Upper lobe of left lung (tissue), 4 donors: ENCODE measurements at regions not wholly inside any gene's neighbourhood (a gene's known extent, or its start where the extent isn't known, plus 50 kb on each side); places are given as distances from the start of the nearest gene placed in this dataset.

ENCODE experiments used
- POLR2AphosphoS5 ChIP-seq, 2 donors: sonication (generic); formaldehyde crosslinking; IDR thresholded peaks; one replicate each; pipeline ENCODE4 v1.5.1; 2017; ENCODE audit warnings: antibody characterized with exemption in 2 of 2
- TF ChIP-seq, protein P1 (sequence below), 6 experiments: fragments of 450-650 bp in 4 of 6; fragments of 200-600 bp in 2 of 6; sonication (generic) in 2 of 6; IDR thresholded peaks; one replicate each; pipeline ENCODE4 v1.5.1; 2016 to 2019; ENCODE audit warnings: antibody characterized with exemption in 6 of 6

DNA sequence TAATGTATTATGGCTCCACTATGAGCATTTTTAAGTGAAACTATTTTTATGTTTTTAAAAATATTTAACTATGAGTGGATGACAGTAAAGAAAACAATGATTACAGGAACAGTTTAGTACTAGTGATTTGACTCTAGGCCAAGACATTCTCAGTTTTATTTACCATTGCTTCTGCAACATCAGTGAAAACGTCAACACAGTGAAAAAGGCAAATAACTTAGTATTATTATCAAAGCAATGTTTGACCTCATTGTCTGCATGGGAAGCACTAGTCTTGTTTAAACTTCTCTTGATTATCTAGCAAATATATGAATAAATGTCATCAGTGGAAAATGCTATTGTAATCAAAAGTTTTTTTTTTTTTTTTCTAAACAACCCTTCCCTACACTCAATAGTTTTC, 165.0 kb downstream of the HTR1B start:
- TF ChIP-seq, protein P1, sequence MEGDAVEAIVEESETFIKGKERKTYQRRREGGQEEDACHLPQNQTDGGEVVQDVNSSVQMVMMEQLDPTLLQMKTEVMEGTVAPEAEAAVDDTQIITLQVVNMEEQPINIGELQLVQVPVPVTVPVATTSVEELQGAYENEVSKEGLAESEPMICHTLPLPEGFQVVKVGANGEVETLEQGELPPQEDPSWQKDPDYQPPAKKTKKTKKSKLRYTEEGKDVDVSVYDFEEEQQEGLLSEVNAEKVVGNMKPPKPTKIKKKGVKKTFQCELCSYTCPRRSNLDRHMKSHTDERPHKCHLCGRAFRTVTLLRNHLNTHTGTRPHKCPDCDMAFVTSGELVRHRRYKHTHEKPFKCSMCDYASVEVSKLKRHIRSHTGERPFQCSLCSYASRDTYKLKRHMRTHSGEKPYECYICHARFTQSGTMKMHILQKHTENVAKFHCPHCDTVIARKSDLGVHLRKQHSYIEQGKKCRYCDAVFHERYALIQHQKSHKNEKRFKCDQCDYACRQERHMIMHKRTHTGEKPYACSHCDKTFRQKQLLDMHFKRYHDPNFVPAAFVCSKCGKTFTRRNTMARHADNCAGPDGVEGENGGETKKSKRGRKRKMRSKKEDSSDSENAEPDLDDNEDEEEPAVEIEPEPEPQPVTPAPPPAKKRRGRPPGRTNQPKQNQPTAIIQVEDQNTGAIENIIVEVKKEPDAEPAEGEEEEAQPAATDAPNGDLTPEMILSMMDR (IDR thresholded peaks at IDR 0.05) = no peak
- no peak for TF ChIP-seq POLR2AphosphoS5 (IDR thresholded peaks at IDR 0.05)
